HG03039 (cell line): ENCODE measurements at regions not wholly inside any gene's neighbourhood (a gene's known extent, or its start where the extent isn't known, plus 50 kb on each side); places are given as distances from the start of the nearest gene placed in this dataset.
"Not testable (repeated sequence)": the region's sequence is repeated elsewhere in the genome, so short reads cannot be mapped to it uniquely, and the experiment has no call there.

Experiments
- ATAC-seq: cut with Tn5 transposase; IDR thresholded peaks from one replicate; pipeline ENCODE4 v1.9.1; 2021; ENCODE audit warnings: mild to moderate bottlenecking, moderate library complexity; ENCODE audit not compliant: unreplicated experiment

DNA sequence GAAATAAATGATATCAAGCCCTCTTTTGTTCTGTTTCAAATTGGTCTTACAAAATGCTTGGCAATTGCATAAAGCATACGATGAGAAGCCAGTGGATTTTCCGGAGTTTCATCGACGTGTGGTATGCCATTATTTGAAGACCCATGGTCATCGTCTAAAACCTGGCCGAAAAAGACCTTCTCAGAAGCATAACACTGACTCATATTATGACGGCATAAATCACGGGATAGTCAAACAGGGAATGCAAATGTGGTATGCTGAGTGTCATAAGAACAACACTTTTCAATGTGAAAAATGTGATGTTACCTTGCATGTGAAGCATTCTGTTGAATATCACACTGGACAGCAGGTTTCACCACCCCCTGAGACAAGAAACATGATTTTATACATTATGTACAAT, 695.2 kb downstream of the GRXCR1 start:
- ATAC-seq = no peak

- no peak for ATAC-seq
Measured at GRCh38 chr4:43607400-43607799, 714.9 kb downstream of the GRXCR1 start.

- no peak for ATAC-seq
Measured at GRCh38 chr4:43607827-43608461, 715.4 kb downstream of the GRXCR1 start.

- ATAC-seq = no peak
Measured at GRCh38 chr4:43619219-43619618, 726.7 kb downstream of the GRXCR1 start.

DNA sequence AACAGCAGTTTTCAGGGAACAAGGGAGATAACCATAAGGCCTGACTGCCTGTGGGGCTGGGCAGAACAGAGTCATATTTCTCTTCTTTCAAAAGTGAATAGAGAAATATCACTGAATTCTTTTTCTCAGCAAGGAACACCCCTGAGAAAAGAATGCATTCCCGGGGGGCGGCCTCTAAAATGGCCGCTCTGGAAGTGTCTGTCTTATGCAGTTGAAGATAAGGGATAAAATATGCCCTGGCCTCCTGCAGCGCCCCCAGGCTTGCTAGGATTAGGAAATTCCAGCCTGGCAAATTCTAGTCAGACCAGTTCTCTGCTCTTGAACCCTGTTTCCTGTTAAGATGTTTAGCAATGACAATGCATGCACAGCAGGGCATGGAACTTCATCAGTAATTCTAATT, 745.4 kb downstream of the GRXCR1 start:
- ATAC-seq = not testable (repeated sequence)

- ATAC-seq = no peak
Measured at GRCh38 chr4:43651991-43652390, 759.5 kb downstream of the GRXCR1 start.

- not testable (repeated sequence) for ATAC-seq
Measured at GRCh38 chr4:43659547-43659946, 767.0 kb downstream of the GRXCR1 start.

GRCh38 chr4:43672265-43672885, 776.2 kb downstream of the KCTD8 start:
- not testable (repeated sequence) for ATAC-seq

GRCh38 chr4:43680421-43680820, 768.2 kb downstream of the KCTD8 start:
- no peak for ATAC-seq

GRCh38 chr4:43682551-43682950, 766.1 kb downstream of the KCTD8 start:
- ATAC-seq = no peak

GRCh38 chr4:43690116-43690515, 758.5 kb downstream of the KCTD8 start:
- no peak for ATAC-seq

- no peak for ATAC-seq
Measured at GRCh38 chr4:43693876-43694275, 754.7 kb downstream of the KCTD8 start.

DNA sequence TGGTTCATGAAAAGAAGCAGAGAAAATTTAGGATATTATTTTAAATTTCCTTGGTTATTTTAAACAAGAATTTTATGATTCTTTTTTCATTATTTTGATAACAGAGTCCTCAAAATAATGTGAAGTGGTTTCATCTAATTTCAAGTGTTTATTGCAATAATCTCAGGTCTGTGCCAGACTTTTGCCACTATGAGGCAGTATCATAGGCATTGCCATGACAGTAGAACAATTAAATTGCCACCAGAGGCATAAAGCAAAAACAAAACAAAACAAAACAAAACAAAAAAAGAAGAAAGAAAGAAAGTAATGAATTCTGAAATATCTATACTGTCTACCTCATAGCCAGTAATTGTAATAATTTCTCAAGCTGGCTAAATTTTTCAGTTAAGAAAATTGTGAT, 739.2 kb downstream of the KCTD8 start:
- ATAC-seq = no peak

DNA sequence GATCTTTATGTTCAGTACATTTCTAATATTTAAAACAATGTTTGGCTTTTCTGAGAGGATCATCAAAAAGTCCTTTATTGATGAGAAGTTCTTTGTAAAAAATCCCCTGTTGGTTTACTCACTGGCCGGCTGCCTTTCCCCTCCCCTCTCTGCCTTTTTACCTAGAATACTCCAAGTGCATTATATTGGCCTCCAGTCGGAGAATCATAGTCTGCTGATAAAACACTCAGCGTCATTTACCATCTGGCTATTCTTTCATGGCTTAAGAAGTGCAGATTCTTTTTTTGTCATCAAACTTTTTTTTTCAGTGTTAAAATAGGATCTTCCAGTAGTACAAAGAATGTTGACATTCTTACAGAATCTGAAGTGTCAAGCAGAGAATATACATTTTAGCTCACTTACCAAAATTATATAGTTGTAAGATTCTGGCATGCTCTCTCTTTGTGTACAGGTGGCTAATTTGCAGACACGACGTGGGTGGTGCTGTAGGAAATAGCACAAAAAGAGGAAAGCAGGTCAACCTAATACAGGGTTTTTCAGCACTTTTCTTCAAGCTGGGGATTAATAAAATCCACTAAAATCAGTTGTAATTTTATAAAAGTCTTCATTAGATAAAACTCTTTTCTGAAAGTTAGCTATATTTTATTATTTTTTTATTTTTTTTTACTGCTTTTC, 731.8 kb downstream of the KCTD8 start:
- ATAC-seq = no peak

- ATAC-seq = no peak
Measured at GRCh38 chr4:43718369-43718768, 730.2 kb downstream of the KCTD8 start.

GRCh38 chr4:43732829-43733426, 715.7 kb downstream of the KCTD8 start:
- ATAC-seq = no peak

- ATAC-seq = no peak
Measured at GRCh38 chr4:43742083-43742482, 706.5 kb downstream of the KCTD8 start.

GRCh38 chr4:43754566-43754965, 694.0 kb downstream of the KCTD8 start:
- ATAC-seq = no peak

DNA sequence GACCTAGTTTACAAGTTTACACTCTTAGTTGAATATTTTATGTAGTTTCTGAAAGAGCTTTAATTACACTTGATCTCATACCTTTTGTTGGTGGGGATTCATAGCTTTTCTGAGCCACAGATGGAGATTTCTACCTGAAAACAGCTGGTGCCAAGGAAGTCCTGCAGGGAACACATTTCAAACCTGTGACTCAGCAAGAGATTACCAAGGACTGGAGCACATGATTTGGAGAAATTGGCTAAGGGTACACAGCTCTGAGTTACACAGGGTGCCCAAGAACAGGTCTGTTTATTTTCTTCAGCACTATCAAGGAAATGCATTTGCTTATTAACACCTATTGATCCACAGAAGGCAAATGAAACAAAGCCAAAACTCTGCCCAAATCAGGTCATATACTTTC, 691.5 kb downstream of the KCTD8 start:
- ATAC-seq = no peak

GRCh38 chr4:43758836-43759235, 689.8 kb downstream of the KCTD8 start:
- no peak for ATAC-seq

DNA sequence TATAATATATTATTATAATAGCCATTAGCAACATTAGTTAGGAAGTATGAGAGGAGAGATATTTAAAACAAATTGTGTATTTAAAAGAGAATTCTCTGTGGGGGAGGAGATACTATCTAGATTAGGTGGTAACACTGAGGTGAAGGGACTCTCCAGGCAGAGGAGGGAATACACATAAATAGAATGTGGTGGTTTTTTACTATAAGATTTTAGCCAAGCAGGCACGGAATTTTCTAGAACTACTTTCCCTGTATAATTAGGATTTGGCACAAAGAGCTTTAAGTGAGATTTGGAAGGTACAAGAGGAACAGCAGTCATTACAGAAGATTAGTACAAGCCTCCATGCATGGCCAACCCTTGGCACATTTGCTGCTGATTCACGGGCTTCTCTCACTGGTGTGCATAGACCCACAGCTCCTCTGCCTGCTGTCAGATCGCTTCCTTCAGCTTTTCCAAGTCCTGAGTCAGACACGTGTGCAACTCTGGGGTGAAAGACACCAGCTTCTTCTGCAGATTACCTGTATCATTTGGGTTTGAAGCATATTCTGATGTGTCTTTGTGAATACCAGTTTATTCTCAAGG, 685.5 kb downstream of the KCTD8 start:
- ATAC-seq = peak; percentile 75

DNA sequence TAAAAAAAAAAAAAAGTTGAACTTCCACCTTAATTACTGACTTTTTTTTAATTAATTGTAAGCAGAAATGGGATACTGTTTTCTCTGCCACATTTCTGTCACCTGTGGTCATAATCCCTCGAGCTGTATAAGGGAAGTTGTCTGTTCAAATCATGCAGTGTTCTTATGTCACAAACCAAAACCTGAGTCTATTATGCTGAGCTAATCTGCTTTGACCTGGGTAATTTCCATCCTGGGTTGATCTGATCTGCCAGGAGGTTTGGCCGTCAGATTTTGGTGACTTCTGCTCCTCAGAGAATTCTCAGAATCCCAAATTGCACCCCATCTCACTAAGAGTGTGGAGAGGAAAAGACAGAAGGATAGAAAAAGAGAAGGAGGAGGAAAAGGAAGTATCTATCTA, 683.1 kb downstream of the KCTD8 start:
- ATAC-seq = no peak
